B cell (primary cell): ENCODE measurements at regions not wholly inside any gene's neighbourhood (a gene's known extent, or its start where the extent isn't known, plus 50 kb on each side); places are given as distances from the start of the nearest gene placed in this dataset.

Source experiments
- CTCF ChIP-seq: fragments of 200-600 bp; IDR thresholded peaks from one replicate; pipeline ENCODE4 v1.8.0; 2022; ENCODE audit warnings: antibody characterized with exemption, mild to moderate bottlenecking
- EZH2 ChIP-seq: IDR thresholded peaks from 2 replicates; pipeline ENCODE4 v1.6.1; 2012; ENCODE audit warnings: borderline replicate concordance, low read depth, mild to moderate bottlenecking, moderate library complexity, low read length; ENCODE audit not compliant: insufficient read depth, poor library complexity, severe bottlenecking

- TF ChIP-seq EZH2 (no peak), CTCF (no peak)
Observed at GRCh38 chr1:58862728-58863385, 79.0 kb upstream of the JUN start.
